ENCODE measurements at regions not wholly inside any gene's neighbourhood (a gene's known extent, or its start where the extent isn't known, plus 50 kb on each side); places are given as distances from the start of the nearest gene placed in this dataset.
A peak's percentile ranks its signal among the peaks of the same experiment; 100 is the strongest.

DNA sequence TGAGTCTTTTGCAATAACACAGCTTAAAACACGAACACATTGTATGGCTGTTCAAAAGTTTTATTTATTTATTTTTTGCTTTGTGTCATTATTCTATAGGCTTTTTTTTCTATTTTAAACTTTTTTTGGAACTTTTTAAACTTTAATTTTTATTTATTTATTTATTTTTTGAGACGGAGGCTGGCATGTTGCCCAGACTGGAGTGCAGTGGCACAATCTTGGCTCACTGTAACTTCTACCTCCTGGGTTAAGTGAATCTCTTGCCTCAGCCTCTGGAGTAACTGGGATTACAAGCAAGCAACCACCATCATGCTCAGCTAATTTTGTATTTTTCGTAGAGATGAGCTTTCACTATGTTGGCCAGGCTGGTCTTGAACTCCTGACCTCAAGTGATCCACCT lies 88.3 kb upstream of the GADD45A start:
- Histone ChIP-seq H3K9ac (ENCODE audit: low read length) (no peak overlapping the region), H3K9me3 (ENCODE audit: control insufficient read depth, low read length) (no peaks in the 10 kb centered on the region), H2BK5ac (ENCODE audit: low read depth, low read length, poor library complexity, severe bottlenecking) (no peak overlapping the region), H2AK5ac (ENCODE audit: low read length, severe bottlenecking) (no peak overlapping the region), H3K4ac (ENCODE audit: low read depth in 1 of 2, low read length in 2 of 2) (no peak overlapping the region), H3K36me3 (ENCODE audit: control insufficient read depth in 1 of 2, insufficient read depth in 2 of 2, low read depth in 1 of 2, low read length in 2 of 2) (no peaks in the 10 kb centered on the region), H2AFZ (ENCODE audit: low read depth, low read length) (no peak overlapping the region), H3K27me3 (ENCODE audit: control insufficient read depth in 1 of 2, insufficient read depth in 1 of 2, low read length in 2 of 2) (no peaks in the 10 kb centered on the region), H3K27ac (ENCODE audit: low read length, poor library complexity, severe bottlenecking) (no peak overlapping the region), H3K18ac (ENCODE audit: low read depth in 1 of 2, low read length in 2 of 2) (no peak overlapping the region), H3K23ac (ENCODE audit: low read length in 2 of 2) (no peak overlapping the region), H4K91ac (ENCODE audit: low read length) (no peak overlapping the region), H4K8ac (ENCODE audit: low read length) (no peak overlapping the region), H3K4me2 (ENCODE audit: low read length, poor library complexity, severe bottlenecking) (no peak overlapping the region), H3K79me1 (replicated peaks; ENCODE audit: low read length, poor library complexity, severe bottlenecking) (no peaks in the 10 kb centered on the region), H2BK15ac (ENCODE audit: low read depth, poor library complexity, severe bottlenecking) (no peak overlapping the region), H2BK12ac (ENCODE audit: low read length in 2 of 2) (no peak overlapping the region), H2BK120ac (ENCODE audit: low read depth, low read length) (no peak overlapping the region), H3K14ac (ENCODE audit: low read length in 2 of 2) (no peak overlapping the region), H3K4me1 (ENCODE audit: control insufficient read depth, insufficient read depth, low read depth, low read length) (no peaks in the 10 kb centered on the region), H3K4me3 (ENCODE audit: insufficient read depth in 1 of 2, low read depth in 1 of 2, low read length in 2 of 2) (no peak overlapping the region)
- WGBS: 83% methylated on average over 2 of the region's 3 CpGs
- DNase-seq: no peak

DNA sequence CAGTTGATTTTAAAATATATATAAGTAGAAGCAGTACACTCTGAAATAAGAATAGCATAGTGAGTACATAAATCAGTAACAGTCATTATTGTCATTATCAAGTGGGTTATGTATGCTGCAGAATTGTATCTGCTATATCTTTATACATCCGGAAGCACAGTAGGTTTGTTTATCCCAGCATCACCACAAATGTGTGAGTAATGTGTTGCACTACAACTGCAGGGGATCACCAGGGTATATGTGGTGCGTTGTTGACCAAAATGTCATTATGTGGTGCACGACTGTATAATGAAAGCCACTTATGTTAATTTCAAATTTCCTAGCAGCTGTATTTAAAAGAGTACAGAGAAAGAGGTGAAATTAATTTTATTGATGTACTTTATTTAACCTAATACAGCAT lies 87.7 kb upstream of the GADD45A start:
- Histone ChIP-seq H3K4ac (ENCODE audit: low read depth in 1 of 2, low read length in 2 of 2) (no peak overlapping the region), H2BK120ac (ENCODE audit: low read depth, low read length) (no peak overlapping the region), H4K8ac (ENCODE audit: low read length) (no peak overlapping the region), H3K14ac (ENCODE audit: low read length in 2 of 2) (no peak overlapping the region), H3K4me3 (ENCODE audit: insufficient read depth in 1 of 2, low read depth in 1 of 2, low read length in 2 of 2) (no peak overlapping the region), H3K4me1 (ENCODE audit: control insufficient read depth, insufficient read depth, low read depth, low read length) (no peaks in the 10 kb centered on the region), H3K9ac (ENCODE audit: low read length) (no peak overlapping the region), H3K23ac (ENCODE audit: low read length in 2 of 2) (no peak overlapping the region), H3K27ac (ENCODE audit: low read length, poor library complexity, severe bottlenecking) (no peak overlapping the region), H3K79me1 (replicated peaks; ENCODE audit: low read length, poor library complexity, severe bottlenecking) (no peaks in the 10 kb centered on the region), H3K36me3 (ENCODE audit: control insufficient read depth in 1 of 2, insufficient read depth in 2 of 2, low read depth in 1 of 2, low read length in 2 of 2) (no peaks in the 10 kb centered on the region), H2AK5ac (ENCODE audit: low read length, severe bottlenecking) (no peak overlapping the region), H3K18ac (ENCODE audit: low read depth in 1 of 2, low read length in 2 of 2) (no peak overlapping the region), H2BK5ac (ENCODE audit: low read depth, low read length, poor library complexity, severe bottlenecking) (no peak overlapping the region), H4K91ac (ENCODE audit: low read length) (no peak overlapping the region), H3K27me3 (ENCODE audit: control insufficient read depth in 1 of 2, insufficient read depth in 1 of 2, low read length in 2 of 2) (no peaks in the 10 kb centered on the region), H2BK15ac (ENCODE audit: low read depth, poor library complexity, severe bottlenecking) (no peak overlapping the region), H2AFZ (ENCODE audit: low read depth, low read length) (no peak overlapping the region), H3K9me3 (ENCODE audit: control insufficient read depth, low read length) (no peaks in the 10 kb centered on the region), H3K4me2 (ENCODE audit: low read length, poor library complexity, severe bottlenecking) (no peak overlapping the region), H2BK12ac (ENCODE audit: low read length in 2 of 2) (no peak overlapping the region)
- peak; percentile 64 for DNase-seq
- WGBS: 14% methylated on average over 1 of the region's 3 CpGs

DNA sequence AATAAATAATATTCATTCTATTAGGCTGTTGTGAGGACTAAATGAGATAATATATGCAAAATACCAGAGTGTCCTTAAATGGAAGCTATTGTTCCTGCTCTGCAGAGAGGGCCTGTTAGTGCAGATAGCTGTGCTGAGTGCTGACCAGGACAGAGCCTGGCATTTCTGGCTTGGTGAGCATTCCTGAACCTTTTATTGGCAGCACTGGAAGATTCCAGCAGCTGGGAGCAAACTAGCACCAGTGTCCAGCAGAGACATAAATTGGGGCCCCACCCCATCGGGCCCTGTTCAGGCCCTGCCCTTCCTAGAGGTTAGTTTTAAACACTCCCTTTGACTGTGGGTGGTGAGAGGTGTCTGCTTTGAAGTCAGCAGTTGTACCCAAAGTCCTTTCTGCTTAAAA lies 85.9 kb upstream of the GADD45A start:
- no peak for DNase-seq
- Histone ChIP-seq H3K23ac (ENCODE audit: low read length in 2 of 2) (no peak overlapping the region), H4K91ac (ENCODE audit: low read length) (no peak overlapping the region), H4K8ac (ENCODE audit: low read length) (no peak overlapping the region), H3K27me3 (ENCODE audit: control insufficient read depth in 1 of 2, insufficient read depth in 1 of 2, low read length in 2 of 2) (no peaks in the 10 kb centered on the region), H3K4me3 (ENCODE audit: insufficient read depth in 1 of 2, low read depth in 1 of 2, low read length in 2 of 2) (no peak overlapping the region), H3K4me2 (ENCODE audit: low read length, poor library complexity, severe bottlenecking) (no peak overlapping the region), H3K9ac (ENCODE audit: low read length) (no peak overlapping the region), H3K4ac (ENCODE audit: low read depth in 1 of 2, low read length in 2 of 2) (no peak overlapping the region), H3K27ac (ENCODE audit: low read length, poor library complexity, severe bottlenecking) (no peak overlapping the region), H3K4me1 (ENCODE audit: control insufficient read depth, insufficient read depth, low read depth, low read length) (no peaks in the 10 kb centered on the region), H2BK12ac (ENCODE audit: low read length in 2 of 2) (no peak overlapping the region), H3K18ac (ENCODE audit: low read depth in 1 of 2, low read length in 2 of 2) (no peak overlapping the region), H2BK5ac (ENCODE audit: low read depth, low read length, poor library complexity, severe bottlenecking) (no peak overlapping the region), H2AK5ac (ENCODE audit: low read length, severe bottlenecking) (no peak overlapping the region), H3K79me1 (replicated peaks; ENCODE audit: low read length, poor library complexity, severe bottlenecking) (no peaks in the 10 kb centered on the region), H2BK120ac (ENCODE audit: low read depth, low read length) (no peak overlapping the region), H3K9me3 (ENCODE audit: control insufficient read depth, low read length) (no peaks in the 10 kb centered on the region), H2AFZ (ENCODE audit: low read depth, low read length) (no peak overlapping the region), H3K14ac (ENCODE audit: low read length in 2 of 2) (no peak overlapping the region), H3K36me3 (ENCODE audit: control insufficient read depth in 1 of 2, insufficient read depth in 2 of 2, low read depth in 1 of 2, low read length in 2 of 2) (no peaks in the 10 kb centered on the region), H2BK15ac (ENCODE audit: low read depth, poor library complexity, severe bottlenecking) (no peak overlapping the region)
- WGBS: 67% methylated on average over 1 of the region's 1 CpG

DNA sequence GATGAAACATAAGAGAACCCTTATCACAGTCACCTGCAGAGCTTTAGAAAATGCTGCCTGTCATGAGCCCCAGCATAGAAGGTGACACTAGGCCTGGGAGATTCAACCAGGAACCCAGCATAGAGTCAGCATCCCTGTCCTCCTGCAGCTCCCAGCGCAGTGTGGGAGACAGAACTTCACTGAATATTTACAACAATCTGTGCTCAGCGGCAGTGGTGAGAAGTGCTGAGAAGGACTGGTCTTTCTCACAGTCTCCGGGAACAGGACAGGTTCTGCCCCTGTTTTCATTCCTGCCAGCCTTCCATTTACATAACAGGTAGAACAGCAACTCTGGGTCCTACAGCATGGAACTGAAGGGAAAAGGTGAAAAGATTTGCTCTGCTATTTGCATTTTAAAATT lies 83.5 kb upstream of the GADD45A start:
- no peaks in the 10 kb centered on the region for H3K79me1 ChIP-seq (replicated peaks; ENCODE audit: low read length, poor library complexity, severe bottlenecking)
- no peaks in the 10 kb centered on the region for H3K27me3 ChIP-seq (ENCODE audit: control insufficient read depth in 1 of 2, insufficient read depth in 1 of 2, low read length in 2 of 2)
- no peak for DNase-seq

More for the DNA sequence above, 83.5 kb upstream of the GADD45A start:
- Histone ChIP-seq H4K91ac (ENCODE audit: low read length) (no peak overlapping the region), H2BK12ac (ENCODE audit: low read length in 2 of 2) (no peak overlapping the region), H3K9me3 (ENCODE audit: control insufficient read depth, low read length) (no peaks in the 10 kb centered on the region), H3K18ac (ENCODE audit: low read depth in 1 of 2, low read length in 2 of 2) (no peak overlapping the region), H3K9ac (ENCODE audit: low read length) (no peak overlapping the region), H2BK15ac (ENCODE audit: low read depth, poor library complexity, severe bottlenecking) (no peak overlapping the region), H4K8ac (ENCODE audit: low read length) (no peak overlapping the region), H2AFZ (ENCODE audit: low read depth, low read length) (no peak overlapping the region), H2AK5ac (ENCODE audit: low read length, severe bottlenecking) (no peak overlapping the region), H3K4me2 (ENCODE audit: low read length, poor library complexity, severe bottlenecking) (no peak overlapping the region), H3K4me1 (ENCODE audit: control insufficient read depth, insufficient read depth, low read depth, low read length) (peaks cover 2% of the 10 kb centered on the region), H3K36me3 (ENCODE audit: control insufficient read depth in 1 of 2, insufficient read depth in 2 of 2, low read depth in 1 of 2, low read length in 2 of 2) (no peaks in the 10 kb centered on the region), H2BK5ac (ENCODE audit: low read depth, low read length, poor library complexity, severe bottlenecking) (no peak overlapping the region), H2BK120ac (ENCODE audit: low read depth, low read length) (no peak overlapping the region), H3K14ac (ENCODE audit: low read length in 2 of 2) (no peak overlapping the region), H3K4me3 (ENCODE audit: insufficient read depth in 1 of 2, low read depth in 1 of 2, low read length in 2 of 2) (no peak overlapping the region), H3K27ac (ENCODE audit: low read length, poor library complexity, severe bottlenecking) (no peak overlapping the region), H3K23ac (ENCODE audit: low read length in 2 of 2) (no peak overlapping the region), H3K4ac (ENCODE audit: low read depth in 1 of 2, low read length in 2 of 2) (no peak overlapping the region)
- WGBS: 23% methylated on average over 3 of the region's 3 CpGs

Measured in mesenchymal stem cell (in vitro differentiated cells and primary cell).